ENCODE measurements at regions not wholly inside any gene's neighbourhood (a gene's known extent, or its start where the extent isn't known, plus 50 kb on each side); places are given as distances from the start of the nearest gene placed in this dataset.

GRCh38 chr18:4878480-4878879, 318.6 kb downstream of the AKAIN1 start:
- TF ChIP-seq EGR1 (IDR thresholded peaks at IDR 0.05) = no peak
- no peak for TF ChIP-seq TEAD4 (IDR thresholded peaks at IDR 0.05)
- TF ChIP-seq CREB1 (IDR thresholded peaks at IDR 0.05; ENCODE audit: low read depth) = no peak
- no peak for TF ChIP-seq EP300 (IDR thresholded peaks at IDR 0.05; ENCODE audit: borderline replicate concordance)

DNA sequence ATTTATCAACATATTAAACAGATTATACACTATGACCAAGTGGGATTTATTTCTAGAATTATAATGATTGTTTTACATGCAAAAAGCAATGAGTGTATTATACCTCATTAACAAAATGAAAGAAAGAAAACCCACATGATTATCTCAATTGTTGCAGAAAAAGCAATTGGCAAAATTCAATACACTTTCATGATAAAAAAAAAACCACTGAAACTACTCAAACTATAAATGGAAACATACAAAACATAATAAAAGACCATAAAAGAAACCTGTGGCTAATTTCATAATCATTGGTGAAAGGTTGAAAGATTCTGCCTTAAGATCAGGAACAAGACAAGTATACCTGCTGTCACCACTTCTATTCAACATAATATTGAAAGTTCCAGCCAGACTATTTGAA, 325.9 kb downstream of the AKAIN1 start:
- TF ChIP-seq RAD21 (IDR thresholded peaks at IDR 0.05; ENCODE audit: low read depth) (no peak), EGR1 (IDR thresholded peaks at IDR 0.05) (no peak), TCF12 (IDR thresholded peaks at IDR 0.05; ENCODE audit: low read depth) (no peak), YY1 (IDR thresholded peaks at IDR 0.05; ENCODE audit: low read depth) (no peak), MAX (IDR thresholded peaks at IDR 0.05) (no peak), EP300 (IDR thresholded peaks at IDR 0.05; ENCODE audit: borderline replicate concordance) (no peak), NFIC (IDR thresholded peaks at IDR 0.05) (no peak), TAF1 (IDR thresholded peaks at IDR 0.05; ENCODE audit: low read depth) (no peak), FOXM1 (IDR thresholded peaks at IDR 0.05; ENCODE audit: borderline replicate concordance, low read depth) (no peak), REST (IDR thresholded peaks at IDR 0.05; ENCODE audit: low read depth) (no peak), CEBPB (IDR thresholded peaks at IDR 0.05) (no peak), CREB1 (IDR thresholded peaks at IDR 0.05; ENCODE audit: low read depth) (no peak), TEAD4 (IDR thresholded peaks at IDR 0.05) (no peak), ZBTB7A (IDR thresholded peaks at IDR 0.05; ENCODE audit: low read depth) (no peak)
- TF ChIP-seq, protein P1, sequence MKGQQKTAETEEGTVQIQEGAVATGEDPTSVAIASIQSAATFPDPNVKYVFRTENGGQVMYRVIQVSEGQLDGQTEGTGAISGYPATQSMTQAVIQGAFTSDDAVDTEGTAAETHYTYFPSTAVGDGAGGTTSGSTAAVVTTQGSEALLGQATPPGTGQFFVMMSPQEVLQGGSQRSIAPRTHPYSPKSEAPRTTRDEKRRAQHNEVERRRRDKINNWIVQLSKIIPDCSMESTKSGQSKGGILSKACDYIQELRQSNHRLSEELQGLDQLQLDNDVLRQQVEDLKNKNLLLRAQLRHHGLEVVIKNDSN (IDR thresholded peaks at IDR 0.05) = no peak

DNA sequence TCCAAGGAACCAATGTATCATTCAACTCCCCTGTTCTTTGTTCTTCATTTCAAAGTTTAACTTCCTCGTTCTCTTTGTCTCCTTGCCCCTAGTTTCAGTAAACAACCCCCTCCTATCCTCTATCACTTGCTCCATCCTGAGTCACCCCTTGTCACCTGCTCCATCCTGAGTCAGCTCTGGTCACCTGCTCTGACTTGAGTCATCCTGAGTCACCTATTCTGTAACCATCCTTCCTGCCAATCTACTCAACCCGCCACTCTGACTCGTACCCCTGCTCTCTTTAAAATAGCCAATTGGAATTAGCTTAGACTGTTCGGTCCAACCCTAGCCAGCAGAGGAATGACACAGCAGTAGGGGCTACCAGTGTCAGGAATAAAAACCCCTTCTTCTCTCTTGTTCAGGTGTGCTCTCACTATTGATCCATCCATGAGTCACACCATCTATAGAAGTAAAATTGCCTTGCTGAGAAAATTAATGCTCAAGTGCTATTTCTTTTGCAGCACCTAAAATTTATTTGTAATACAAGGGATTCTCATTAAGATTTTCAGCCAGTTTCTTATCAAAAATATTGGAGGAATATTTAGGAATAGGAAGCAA, 326.8 kb downstream of the AKAIN1 start:
- TF ChIP-seq RAD21 (IDR thresholded peaks at IDR 0.05; ENCODE audit: low read depth) (no peak), FOXM1 (IDR thresholded peaks at IDR 0.05; ENCODE audit: borderline replicate concordance, low read depth) (no peak), ZBTB7A (IDR thresholded peaks at IDR 0.05; ENCODE audit: low read depth) (no peak)

- TF ChIP-seq, protein P1 (IDR thresholded peaks at IDR 0.05) = no peak
- TF ChIP-seq TCF12 (IDR thresholded peaks at IDR 0.05; ENCODE audit: low read depth) (no peak), YY1 (IDR thresholded peaks at IDR 0.05; ENCODE audit: low read depth) (no peak), CEBPB (IDR thresholded peaks at IDR 0.05) (no peak), CREB1 (IDR thresholded peaks at IDR 0.05; ENCODE audit: low read depth) (no peak), TAF1 (IDR thresholded peaks at IDR 0.05; ENCODE audit: low read depth) (no peak)
Measured at GRCh38 chr18:4869155-4869554, 327.9 kb downstream of the AKAIN1 start.

GRCh38 chr18:4858379-4859127, 338.5 kb downstream of the AKAIN1 start:
- no peak for TF ChIP-seq TCF12 (IDR thresholded peaks at IDR 0.05; ENCODE audit: low read depth)
- TF ChIP-seq, protein P1 (IDR thresholded peaks at IDR 0.05) = no peak
- TF ChIP-seq CEBPB (IDR thresholded peaks at IDR 0.05) = no peak
- no peak for TF ChIP-seq EP300 (IDR thresholded peaks at IDR 0.05; ENCODE audit: borderline replicate concordance)
- no peak for TF ChIP-seq NFIC (IDR thresholded peaks at IDR 0.05)
- TF ChIP-seq REST (IDR thresholded peaks at IDR 0.05; ENCODE audit: low read depth) = no peak
- no peak for TF ChIP-seq TEAD4 (IDR thresholded peaks at IDR 0.05)
- TF ChIP-seq MAX (IDR thresholded peaks at IDR 0.05) = no peak
- TF ChIP-seq RAD21 (IDR thresholded peaks at IDR 0.05; ENCODE audit: low read depth) = no peak
- no peak for TF ChIP-seq FOXM1 (IDR thresholded peaks at IDR 0.05; ENCODE audit: borderline replicate concordance, low read depth)
- no peak for TF ChIP-seq YY1 (IDR thresholded peaks at IDR 0.05; ENCODE audit: low read depth)
